ENCODE measurements at regions not wholly inside any gene's neighbourhood (a gene's known extent, or its start where the extent isn't known, plus 50 kb on each side); places are given as distances from the start of the nearest gene placed in this dataset.

- Mint-ChIP-seq H3K4me3 (no peak overlapping the region), H3K27me3 (ENCODE audit: low read depth) (no peaks in the 10 kb centered on the region), H3K27ac (no peak overlapping the region), H3K9me3 (peaks cover 2 to 5% of the 10 kb centered on the region in 2 donors), H3K4me1 (ENCODE audit: low read depth) (no peaks in the 10 kb centered on the region), H3K36me3 (ENCODE audit: insufficient read depth in 2 of 2) (peaks cover 0 to 2% of the 10 kb centered on the region in 2 donors)
- DNase-seq (no peak), ATAC-seq (replicated peaks in 1 of 2) (no peak)
Measured at GRCh38 chr2:105691947-105692390, 52.7 kb upstream of the NCK2 start.

DNA sequence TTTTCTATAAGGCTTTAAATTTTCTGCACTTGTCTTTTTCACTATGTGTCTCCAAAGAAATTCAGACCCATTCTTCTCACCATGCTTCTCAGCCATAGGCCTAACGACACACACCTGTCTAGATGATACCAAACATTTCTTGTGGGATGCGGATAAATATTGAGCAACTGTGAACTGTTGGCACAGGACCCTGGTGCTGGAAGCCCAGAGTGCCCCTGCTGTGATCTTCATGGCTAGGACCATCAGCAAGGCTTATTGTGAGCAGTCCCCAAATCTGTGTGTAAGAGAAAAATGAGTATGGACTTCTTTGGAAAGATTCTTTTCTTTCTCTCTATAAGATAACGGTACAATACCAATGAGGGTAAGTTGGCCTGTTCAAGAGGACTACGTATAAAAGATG, 54.1 kb upstream of the NCK2 start:
- no peak for ATAC-seq (replicated peaks in 1 of 2)
- H3K4me1 Mint-ChIP-seq (ENCODE audit: low read depth), result no peaks in the 10 kb centered on the region
- peaks cover 2 to 5% of the 10 kb centered on the region in 2 donors for H3K9me3 Mint-ChIP-seq
- no peaks in the 10 kb centered on the region for H3K27me3 Mint-ChIP-seq (ENCODE audit: low read depth)
- no peak for DNase-seq
- no peak overlapping the region for H3K4me3 Mint-ChIP-seq
- H3K27ac Mint-ChIP-seq, result no peak overlapping the region
- no peaks in the 10 kb centered on the region for H3K36me3 Mint-ChIP-seq (ENCODE audit: insufficient read depth in 2 of 2)

GRCh38 chr2:105689484-105689883, 55.2 kb upstream of the NCK2 start:
- H3K4me1 Mint-ChIP-seq (ENCODE audit: low read depth), result no peaks in the 10 kb centered on the region
- no peak overlapping the region for H3K27ac Mint-ChIP-seq
- H3K36me3 Mint-ChIP-seq (ENCODE audit: insufficient read depth in 2 of 2), result no peaks in the 10 kb centered on the region
- no peak for ATAC-seq (replicated peaks in 1 of 2)
- peaks cover 0 to 3% of the 10 kb centered on the region in 2 donors for H3K9me3 Mint-ChIP-seq
- H3K27me3 Mint-ChIP-seq (ENCODE audit: low read depth), result no peaks in the 10 kb centered on the region
- H3K4me3 Mint-ChIP-seq, result no peak overlapping the region
- DNase-seq, result no peak

GRCh38 chr2:105688946-105689345, 55.8 kb upstream of the NCK2 start:
- H3K27me3 Mint-ChIP-seq (ENCODE audit: low read depth), result no peaks in the 10 kb centered on the region
- H3K27ac Mint-ChIP-seq, result no peak overlapping the region
- H3K4me1 Mint-ChIP-seq (ENCODE audit: low read depth), result no peaks in the 10 kb centered on the region
- no peaks in the 10 kb centered on the region for H3K9me3 Mint-ChIP-seq
- H3K4me3 Mint-ChIP-seq, result no peak overlapping the region
- ATAC-seq (replicated peaks in 1 of 2) (no peak), DNase-seq (no peak)
- no peaks in the 10 kb centered on the region for H3K36me3 Mint-ChIP-seq (ENCODE audit: insufficient read depth in 2 of 2)

DNA sequence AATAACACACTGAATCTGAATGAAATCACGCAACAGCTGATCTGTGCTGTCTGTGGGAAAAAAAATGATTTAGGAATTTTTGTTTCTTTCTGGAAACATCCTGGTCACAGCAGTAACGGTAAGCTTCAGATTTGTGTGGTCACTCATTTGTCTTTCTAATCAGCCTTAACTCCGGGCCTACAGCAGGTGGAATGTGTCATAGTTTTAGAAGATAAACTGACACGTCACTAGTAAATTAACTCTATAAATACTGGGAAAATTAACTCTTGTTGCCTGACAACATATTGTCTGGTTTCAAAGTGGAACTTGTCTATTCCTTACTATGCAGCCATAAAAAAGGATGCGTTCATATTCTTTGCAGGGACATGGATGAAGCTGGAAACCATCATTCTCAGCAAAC, 58.1 kb upstream of the NCK2 start:
- no peaks in the 10 kb centered on the region for H3K9me3 Mint-ChIP-seq
- no peaks in the 10 kb centered on the region for H3K36me3 Mint-ChIP-seq (ENCODE audit: insufficient read depth in 2 of 2)
- no peaks in the 10 kb centered on the region for H3K4me1 Mint-ChIP-seq (ENCODE audit: low read depth)
- ATAC-seq (replicated peaks in 1 of 2) (no peak), DNase-seq (no peak)
- no peaks in the 10 kb centered on the region for H3K27me3 Mint-ChIP-seq (ENCODE audit: low read depth)
- H3K27ac Mint-ChIP-seq, result no peak overlapping the region
- no peak overlapping the region for H3K4me3 Mint-ChIP-seq

- Mint-ChIP-seq H3K4me1 (ENCODE audit: low read depth) (no peaks in the 10 kb centered on the region), H3K27ac (no peak overlapping the region), H3K36me3 (ENCODE audit: insufficient read depth in 2 of 2) (no peaks in the 10 kb centered on the region), H3K9me3 (peaks cover 0 to 2% of the 10 kb centered on the region in 2 donors), H3K4me3 (no peak overlapping the region), H3K27me3 (ENCODE audit: low read depth) (no peaks in the 10 kb centered on the region)
- no peak for ATAC-seq (replicated peaks in 1 of 2)
- no peak for DNase-seq
Measured at GRCh38 chr2:105683011-105683492, 61.7 kb upstream of the NCK2 start.

GRCh38 chr2:105682401-105682800, 62.3 kb upstream of the NCK2 start:
- DNase-seq, result no peak

DNA sequence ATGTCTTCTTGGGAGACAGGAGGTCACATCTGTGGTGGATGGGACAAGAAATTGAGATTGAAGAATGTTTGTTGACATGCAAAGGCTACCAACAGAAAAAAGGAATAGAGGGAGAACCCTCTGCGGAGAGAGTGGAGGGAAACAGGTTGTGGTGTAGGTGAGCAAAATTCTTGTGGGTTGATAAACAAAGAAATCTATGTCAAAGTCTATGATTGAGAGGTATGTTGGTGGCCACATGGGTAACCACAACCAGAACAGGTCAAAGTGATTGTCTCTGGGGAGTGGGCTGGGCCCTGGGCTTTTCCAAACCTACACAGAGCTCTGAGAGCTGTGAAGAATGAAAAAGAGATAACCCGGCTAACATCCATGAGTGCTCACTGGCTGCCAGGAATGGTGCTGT, 62.8 kb upstream of the NCK2 start:
- ATAC-seq (replicated peaks in 1 of 2), result no peak
- DNase-seq, result no peak
- Mint-ChIP-seq H3K9me3 (peaks cover 0 to 4% of the 10 kb centered on the region in 2 donors), H3K4me1 (ENCODE audit: low read depth) (no peaks in the 10 kb centered on the region), H3K36me3 (ENCODE audit: insufficient read depth in 2 of 2) (no peaks in the 10 kb centered on the region), H3K27ac (no peak overlapping the region), H3K27me3 (ENCODE audit: low read depth) (no peaks in the 10 kb centered on the region), H3K4me3 (no peak overlapping the region)

More at GRCh38 chr2:105682401-105682800, 62.3 kb upstream of the NCK2 start:
- Mint-ChIP-seq H3K27me3 (ENCODE audit: low read depth) (no peaks in the 10 kb centered on the region), H3K4me3 (no peak overlapping the region), H3K9me3 (peaks cover 0 to 2% of the 10 kb centered on the region in 2 donors), H3K27ac (no peak overlapping the region), H3K36me3 (ENCODE audit: insufficient read depth in 2 of 2) (no peaks in the 10 kb centered on the region), H3K4me1 (ENCODE audit: low read depth) (no peaks in the 10 kb centered on the region)
- ATAC-seq (replicated peaks in 1 of 2), result no peak

- peaks cover 0 to 4% of the 10 kb centered on the region in 2 donors for H3K9me3 Mint-ChIP-seq
- no peak for ATAC-seq (replicated peaks in 1 of 2)
- no peak for DNase-seq
- H3K27me3 Mint-ChIP-seq (ENCODE audit: low read depth), result no peaks in the 10 kb centered on the region
- peaks cover 9% of the 10 kb centered on the region for H3K4me1 Mint-ChIP-seq (ENCODE audit: low read depth)
- no peak overlapping the region for H3K27ac Mint-ChIP-seq
- no peaks in the 10 kb centered on the region for H3K36me3 Mint-ChIP-seq (ENCODE audit: insufficient read depth in 2 of 2)
- H3K4me3 Mint-ChIP-seq, result no peak overlapping the region
Measured at GRCh38 chr2:105680357-105680756, 64.4 kb upstream of the NCK2 start.

DNA sequence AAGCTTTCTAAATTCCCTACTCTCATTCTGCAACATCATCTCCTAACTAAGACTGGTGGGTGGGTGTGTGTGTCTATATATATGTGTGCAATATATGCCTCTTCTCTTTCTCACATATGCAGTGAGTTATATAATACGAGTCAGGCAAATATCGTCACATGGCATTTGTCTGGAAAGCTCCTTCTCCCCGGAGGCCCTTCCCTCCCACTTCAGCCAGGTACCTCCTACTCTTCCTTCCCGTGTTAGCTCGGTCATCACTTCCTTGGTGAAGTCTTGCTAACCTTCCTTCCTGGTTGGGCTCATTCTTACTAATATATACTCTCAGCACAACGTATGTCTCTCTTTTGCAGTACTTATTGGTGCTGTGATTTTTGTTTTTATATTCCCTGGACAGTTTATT, 66.4 kb upstream of the NCK2 start:
- ATAC-seq (replicated peaks in 1 of 2) (peak in 1 of 2 donors; percentile 20), DNase-seq (no peak)
- peaks cover 0 to 6% of the 10 kb centered on the region in 2 donors for H3K9me3 Mint-ChIP-seq
- H3K4me3 Mint-ChIP-seq, result no peak overlapping the region
- peaks cover 21% of the 10 kb centered on the region for H3K4me1 Mint-ChIP-seq (ENCODE audit: low read depth)
- H3K27ac Mint-ChIP-seq, result no peak overlapping the region
- peaks cover 0 to 3% of the 10 kb centered on the region in 2 donors for H3K36me3 Mint-ChIP-seq (ENCODE audit: insufficient read depth in 2 of 2)
- H3K27me3 Mint-ChIP-seq (ENCODE audit: low read depth), result no peaks in the 10 kb centered on the region

GRCh38 chr2:105677901-105678300, 66.8 kb upstream of the NCK2 start:
- peaks cover 0 to 6% of the 10 kb centered on the region in 2 donors for H3K9me3 Mint-ChIP-seq
- H3K36me3 Mint-ChIP-seq (ENCODE audit: insufficient read depth in 2 of 2), result peaks cover 0 to 3% of the 10 kb centered on the region in 2 donors
- H3K27me3 Mint-ChIP-seq (ENCODE audit: low read depth), result no peaks in the 10 kb centered on the region
- peaks cover 21% of the 10 kb centered on the region for H3K4me1 Mint-ChIP-seq (ENCODE audit: low read depth)
- ATAC-seq (replicated peaks in 1 of 2) (peak in 1 of 2 donors; percentile 3), DNase-seq (no peak)
- H3K27ac Mint-ChIP-seq, result no peak overlapping the region
- H3K4me3 Mint-ChIP-seq, result no peak overlapping the region

- ATAC-seq (replicated peaks in 1 of 2) (no peak), DNase-seq (no peak)
- H3K4me3 Mint-ChIP-seq, result peak overlapping the region; percentile 18
- H3K27ac Mint-ChIP-seq, result peak overlapping the region; percentile 38
- peaks cover 0 to 4% of the 10 kb centered on the region in 2 donors for H3K9me3 Mint-ChIP-seq
- H3K36me3 Mint-ChIP-seq (ENCODE audit: insufficient read depth in 2 of 2), result peaks cover 0 to 3% of the 10 kb centered on the region in 2 donors
- peaks cover 21% of the 10 kb centered on the region for H3K4me1 Mint-ChIP-seq (ENCODE audit: low read depth)
- no peaks in the 10 kb centered on the region for H3K27me3 Mint-ChIP-seq (ENCODE audit: low read depth)
Measured at GRCh38 chr2:105675841-105676240, 68.9 kb upstream of the NCK2 start.

DNA sequence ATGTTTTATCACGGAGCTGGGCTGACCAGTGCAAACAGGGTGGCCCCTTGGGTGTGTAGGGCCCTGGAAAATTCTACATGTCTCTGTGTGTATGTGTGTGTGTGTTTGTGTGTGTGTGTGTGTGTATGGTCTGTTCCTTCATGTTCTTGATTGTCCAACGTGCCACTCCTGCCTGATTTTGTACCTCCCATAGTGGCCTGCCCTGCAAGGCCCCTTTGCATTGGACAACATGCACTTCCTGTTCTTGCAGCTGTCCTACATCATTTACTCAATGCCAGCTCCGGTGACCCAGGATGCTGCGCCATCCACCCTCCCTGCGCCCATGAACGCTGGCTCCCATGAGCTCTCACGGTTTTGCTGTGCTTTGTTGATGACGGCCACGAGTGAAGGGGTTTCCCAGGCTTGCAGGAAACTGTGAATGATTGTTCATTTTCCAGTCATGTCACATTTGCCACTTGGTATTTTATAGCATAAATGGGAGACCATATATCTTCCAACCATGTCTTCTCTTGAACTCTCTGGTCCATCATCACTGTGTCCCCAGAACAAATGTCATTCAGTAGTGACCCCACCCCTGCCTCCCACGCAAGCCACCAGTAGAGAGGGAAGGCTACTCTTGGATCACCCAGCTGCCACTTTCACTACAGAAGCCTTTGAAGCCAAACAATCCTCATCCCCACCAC, 69.7 kb upstream of the NCK2 start:
- H3K4me3 Mint-ChIP-seq, result peak overlapping the region; percentile 38 to 55
- peak; percentile 55 to 67 for DNase-seq
- peaks cover 0 to 4% of the 10 kb centered on the region in 2 donors for H3K9me3 Mint-ChIP-seq
- H3K36me3 Mint-ChIP-seq (ENCODE audit: insufficient read depth in 2 of 2), result peaks cover 0 to 3% of the 10 kb centered on the region in 2 donors
- H3K4me1 Mint-ChIP-seq (ENCODE audit: low read depth), result peaks cover 21% of the 10 kb centered on the region
- peak overlapping the region; percentile 38 for H3K27ac Mint-ChIP-seq
- H3K27me3 Mint-ChIP-seq (ENCODE audit: low read depth), result no peaks in the 10 kb centered on the region
- ATAC-seq (replicated peaks in 1 of 2), result peak; percentile 83 to 94

DNA sequence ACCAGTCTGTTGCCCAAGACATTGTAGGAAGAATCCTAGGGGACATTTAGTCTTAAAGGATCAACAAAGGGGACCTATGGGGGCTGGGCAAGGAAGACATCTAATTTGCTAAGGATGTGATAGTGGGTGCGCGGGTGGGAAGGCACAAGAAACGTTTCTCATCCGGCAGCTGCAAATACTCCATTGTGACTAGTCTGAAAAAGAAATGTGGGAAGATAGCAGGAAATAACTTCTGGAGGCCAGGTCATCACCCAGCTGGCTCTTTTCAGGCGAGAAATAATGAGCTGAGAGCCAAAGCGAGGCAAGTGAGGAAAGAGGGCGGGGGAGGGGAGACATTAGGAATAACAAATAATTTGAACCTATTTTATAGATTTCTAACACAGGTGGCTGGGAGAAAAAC, 70.3 kb upstream of the NCK2 start:
- Mint-ChIP-seq H3K27ac (no peak overlapping the region), H3K9me3 (peaks cover 0 to 4% of the 10 kb centered on the region in 2 donors), H3K4me3 (no peak overlapping the region), H3K36me3 (ENCODE audit: insufficient read depth in 2 of 2) (peaks cover 0 to 3% of the 10 kb centered on the region in 2 donors), H3K4me1 (ENCODE audit: low read depth) (peaks cover 21% of the 10 kb centered on the region), H3K27me3 (ENCODE audit: low read depth) (no peaks in the 10 kb centered on the region)
- no peak for ATAC-seq (replicated peaks in 1 of 2)
- no peak for DNase-seq

Data from activated T-cell treated with anti-CD3 and anti-CD28 coated beads, Interleukin-2, amount 50 U/mL, for 72 hours (primary cell).